Endothelial cell of umbilical vein (primary cell): ENCODE measurements at regions not wholly inside any gene's neighbourhood (a gene's known extent, or its start where the extent isn't known, plus 50 kb on each side); places are given as distances from the start of the nearest gene placed in this dataset.

Experiments
- BruUV-seq: library from RNA; stranded (reverse); fragments of 400-500 nt; replicated peaks from 2 replicates; lab custom pipeline; 2021; lab: Mats Ljungman, UMichigan
- CTCF ChIA-PET: fragments of 300-600, 350-600 bp; sonication (Branson Sonifier 250); formaldehyde crosslinking; loops from one replicate; lab custom pipeline; 2021; ENCODE audit warnings: antibody characterized with exemption, inconsistent platforms; lab: Charles Lee
- POLR2A ChIA-PET: fragments of 300-600, 350-600 bp; sonication (Branson Sonifier 250); formaldehyde crosslinking; loops from one replicate; lab custom pipeline; 2021; ENCODE audit warnings: antibody characterized with exemption, inconsistent platforms; lab: Charles Lee
- DNase-seq: peaks from one replicate; pipeline ENCODE4 v3.0.0-alpha.2; 2011; ENCODE audit warnings: low read depth, low spot score
- FAIRE-seq: peaks from 2 replicates; lab custom pipeline; 2011; peaks lifted over from hg19 to GRCh38; lab: Jason Lieb, UNC
- H2AFZ ChIP-seq: 2 replicates; pipeline ENCODE4 v1.6.0; 2012; ENCODE audit warnings: low read depth, low read length, control low read depth, inconsistent platforms
- H3K27ac ChIP-seq: 2 replicates; pipeline ENCODE4 v1.5.1; 2011; ENCODE audit warnings: low read depth, mild to moderate bottlenecking, control low read depth, low read length, moderate library complexity; ENCODE audit not compliant: insufficient read depth
- H3K27me3 ChIP-seq, 2 experiments: 2 replicates each; pipeline versions ENCODE4 v1.6.0 to v1.6.1; 2011; ENCODE audit warnings: low read length in 2 of 2, mixed read lengths in 1 of 2; ENCODE audit not compliant: control insufficient read depth in 2 of 2, insufficient read depth in 2 of 2
- H3K36me3 ChIP-seq, 2 experiments: 2 replicates in 1 of 2; 3 replicates in 1 of 2; pipeline ENCODE4 v1.5.1; 2011; ENCODE audit warnings: low read length in 2 of 2, mild to moderate bottlenecking in 1 of 2, moderate library complexity in 1 of 2; ENCODE audit not compliant: control insufficient read depth in 2 of 2, insufficient read depth in 2 of 2; ENCODE audit errors: extremely low read depth in 1 of 2
- H3K4me1 ChIP-seq: 3 replicates; pipeline ENCODE4 v1.5.1; 2011; ENCODE audit warnings: mild to moderate bottlenecking, low read length; ENCODE audit not compliant: control insufficient read depth, insufficient read depth; ENCODE audit errors: extremely low read depth
- H3K4me2 ChIP-seq: 2 replicates; pipeline ENCODE4 v1.6.1; 2011; ENCODE audit warnings: low read length, control low read depth, mixed read lengths; ENCODE audit not compliant: insufficient read depth
- H3K4me3 ChIP-seq, 3 experiments: fragments of 200-600 bp in 1 of 3; sonication (generic), shearing (Covaris generic) in 1 of 3; replicated peaks in 1 of 3; 2 replicates each; pipeline ENCODE4 v1.5.1; 2011 to 2016; ENCODE audit warnings: control low read depth in 3 of 3, low read length in 3 of 3, mild to moderate bottlenecking in 2 of 3, inconsistent platforms in 1 of 3, low read depth in 1 of 3, moderate library complexity in 1 of 3; ENCODE audit not compliant: insufficient read depth in 1 of 3
- H3K79me2 ChIP-seq: 2 replicates; pipeline ENCODE4 v1.6.0; 2012; ENCODE audit warnings: low read length, inconsistent platforms; ENCODE audit not compliant: control insufficient read depth, insufficient read depth
- H3K9ac ChIP-seq: replicated peaks from 2 replicates; pipeline ENCODE3; 2011; ENCODE audit warnings: low read length, control low read depth; ENCODE audit not compliant: insufficient read depth; ENCODE audit errors: extremely low read depth
- H3K9me1 ChIP-seq: replicated peaks from 3 replicates; pipeline ENCODE4 v1.6.0; 2011; ENCODE audit warnings: mild to moderate bottlenecking, low read length; ENCODE audit not compliant: control insufficient read depth, insufficient read depth; ENCODE audit errors: extremely low read depth
- H3K9me3 ChIP-seq: replicated peaks from 2 replicates; pipeline ENCODE4 v1.5.1; 2012; ENCODE audit warnings: low read length, inconsistent platforms; ENCODE audit not compliant: control insufficient read depth, insufficient read depth
- H4K20me1 ChIP-seq: replicated peaks from 2 replicates; pipeline ENCODE3; 2011; ENCODE audit warnings: mild to moderate bottlenecking, low read length; ENCODE audit not compliant: control insufficient read depth, insufficient read depth; ENCODE audit errors: extremely low read depth
- EZH2 ChIP-seq: IDR thresholded peaks from 2 replicates; pipeline ENCODE4 v1.6.1; 2012; ENCODE audit warnings: borderline replicate concordance, low read depth, mild to moderate bottlenecking, moderate library complexity, low read length, inconsistent platforms; ENCODE audit not compliant: severe bottlenecking
- FOS ChIP-seq: IDR thresholded peaks from 2 replicates; pipeline ENCODE4 v1.6.1; 2011; ENCODE audit warnings: mild to moderate bottlenecking, low read length, moderate library complexity, borderline replicate concordance; ENCODE audit not compliant: insufficient read depth
- GATA2 ChIP-seq: IDR thresholded peaks from 2 replicates; pipeline ENCODE4 v1.7.0; 2011; ENCODE audit warnings: low read depth, mild to moderate bottlenecking, moderate library complexity, mixed read lengths, low read length; ENCODE audit not compliant: insufficient read length, insufficient read depth
- JUN ChIP-seq: IDR thresholded peaks from 2 replicates; pipeline ENCODE4 v1.6.1; 2011; ENCODE audit warnings: borderline replicate concordance, low read depth; ENCODE audit not compliant: insufficient read length, insufficient read depth
- POLR2A ChIP-seq: IDR thresholded peaks from 2 replicates; pipeline ENCODE4 v1.6.1; 2012; ENCODE audit warnings: low read depth, mild to moderate bottlenecking, control low read depth, low read length
- POLR2AphosphoS5 ChIP-seq: IDR thresholded peaks from 2 replicates; pipeline ENCODE4 v1.6.1; 2012; ENCODE audit warnings: low read depth, mild to moderate bottlenecking, control low read depth, low read length, moderate library complexity; ENCODE audit not compliant: insufficient read depth
- dilution Hi-C: fragments of 300-500 bp; cut with MboI; formaldehyde crosslinking; loops from one replicate; pipeline ENCODE4 v1.15.0; 2019; ENCODE audit warnings: low sequenced_read_pairs; ENCODE audit not compliant: extremely low pct_ligation_motif_present
- intact Hi-C: fragments of 100-400 bp; cut with micrococcal nuclease; formaldehyde crosslinking; loops from one replicate; pipeline ENCODE4 v1.10.0; 2022
- TF ChIP-seq, protein P1 (sequence below), 2 donors: IDR thresholded peaks; 1 replicate in 1 of 2; 2 replicates in 1 of 2; pipeline ENCODE4 v1.5.1; 2011; ENCODE audit warnings: low read length in 2 of 2, mild to moderate bottlenecking in 2 of 2, moderate library complexity in 2 of 2, control low read depth in 1 of 2, inconsistent platforms in 1 of 2, low read depth in 1 of 2; ENCODE audit not compliant: insufficient read depth in 1 of 2; ENCODE audit errors: extremely low read depth in 1 of 2
- TF ChIP-seq, protein P2 (sequence below): IDR thresholded peaks from 2 replicates; pipeline ENCODE4 v1.6.1; 2011; ENCODE audit not compliant: insufficient read depth, insufficient read length

DNA sequence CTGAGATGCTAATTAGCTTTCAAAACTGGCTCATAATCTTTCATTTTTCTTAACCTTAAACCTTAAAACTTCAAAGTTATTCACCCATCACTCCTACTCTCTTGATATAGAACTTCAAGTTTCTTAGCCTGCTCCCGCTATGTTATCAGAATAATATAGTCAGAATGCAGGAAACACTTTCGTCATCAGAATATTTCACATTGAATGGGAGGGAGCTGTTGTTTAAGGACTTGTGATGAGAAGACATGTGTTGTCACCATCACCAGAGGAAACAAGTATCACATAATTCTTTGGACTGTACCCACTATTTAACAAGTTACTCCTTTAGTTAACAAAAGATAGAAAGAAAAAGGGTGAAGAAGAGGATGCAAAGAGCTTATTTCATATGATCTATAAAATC, 65.0 kb upstream of the FNDC3A start:
- POLR2A ChIA-PET: interaction anchor here (0.7 kb wide), 1 partner anchor 266 kb away, joined by 3 read pairs; no protein-coding TSS in a partner anchor
- intact Hi-C loops (no loop called here), dilution Hi-C loops (no loop called here)
- no peaks in the 10 kb centered on the region for H3K4me1 ChIP-seq
- no peak overlapping the region for H2AFZ ChIP-seq
- no peak overlapping the region for H3K4me2 ChIP-seq
- H3K4me3 ChIP-seq: no peak overlapping the region
- H3K27ac ChIP-seq: no peak overlapping the region
- H3K9me1 ChIP-seq: no peaks in the 10 kb centered on the region
- FAIRE-seq (no peak), DNase-seq (no peak)
- BruUV-seq: no TSS peak
- H4K20me1 ChIP-seq: no peaks in the 10 kb centered on the region
- H3K9me3 ChIP-seq: no peaks in the 10 kb centered on the region
- TF ChIP-seq FOS (no peak), GATA2 (no peak), JUN (no peak), POLR2A (no peak), POLR2AphosphoS5 (no peak), EZH2 (no peak)
- TF ChIP-seq, protein P1, sequence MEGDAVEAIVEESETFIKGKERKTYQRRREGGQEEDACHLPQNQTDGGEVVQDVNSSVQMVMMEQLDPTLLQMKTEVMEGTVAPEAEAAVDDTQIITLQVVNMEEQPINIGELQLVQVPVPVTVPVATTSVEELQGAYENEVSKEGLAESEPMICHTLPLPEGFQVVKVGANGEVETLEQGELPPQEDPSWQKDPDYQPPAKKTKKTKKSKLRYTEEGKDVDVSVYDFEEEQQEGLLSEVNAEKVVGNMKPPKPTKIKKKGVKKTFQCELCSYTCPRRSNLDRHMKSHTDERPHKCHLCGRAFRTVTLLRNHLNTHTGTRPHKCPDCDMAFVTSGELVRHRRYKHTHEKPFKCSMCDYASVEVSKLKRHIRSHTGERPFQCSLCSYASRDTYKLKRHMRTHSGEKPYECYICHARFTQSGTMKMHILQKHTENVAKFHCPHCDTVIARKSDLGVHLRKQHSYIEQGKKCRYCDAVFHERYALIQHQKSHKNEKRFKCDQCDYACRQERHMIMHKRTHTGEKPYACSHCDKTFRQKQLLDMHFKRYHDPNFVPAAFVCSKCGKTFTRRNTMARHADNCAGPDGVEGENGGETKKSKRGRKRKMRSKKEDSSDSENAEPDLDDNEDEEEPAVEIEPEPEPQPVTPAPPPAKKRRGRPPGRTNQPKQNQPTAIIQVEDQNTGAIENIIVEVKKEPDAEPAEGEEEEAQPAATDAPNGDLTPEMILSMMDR (IDR thresholded peaks at IDR 0.05; ENCODE audit: extremely low read depth in 1 of 2, insufficient read depth in 1 of 2, low read depth in 1 of 2, low read length in 2 of 2): no peak
- TF ChIP-seq, protein P2, sequence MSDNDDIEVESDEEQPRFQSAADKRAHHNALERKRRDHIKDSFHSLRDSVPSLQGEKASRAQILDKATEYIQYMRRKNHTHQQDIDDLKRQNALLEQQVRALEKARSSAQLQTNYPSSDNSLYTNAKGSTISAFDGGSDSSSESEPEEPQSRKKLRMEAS: no peak
- no peak overlapping the region for H3K9ac ChIP-seq
- H3K79me2 ChIP-seq: no peaks in the 10 kb centered on the region
- CTCF ChIA-PET: no interaction called here
- H3K27me3 ChIP-seq: no peaks in the 10 kb centered on the region
- no peaks in the 10 kb centered on the region for H3K36me3 ChIP-seq
